ENCODE measurements at regions not wholly inside any gene's neighbourhood (a gene's known extent, or its start where the extent isn't known, plus 50 kb on each side); places are given as distances from the start of the nearest gene placed in this dataset.

GRCh38 chr2:212945526-212945925, 205.9 kb downstream of the IKZF2 start:
- no peak overlapping the region for H3K27ac ChIP-seq
- ChIA-PET CTCF (no interaction called here), POLR2A (ENCODE audit: low non-redundant PET) (no interaction called here)
- TF ChIP-seq CTCF (conservative IDR thresholded peaks at IDR 0.05; ENCODE audit: low read depth) = no peak
- no peak for DNase-seq (ENCODE audit: low spot score)

GRCh38 chr2:212943351-212943750, 208.1 kb downstream of the IKZF2 start:
- CTCF ChIA-PET = no interaction called here

GRCh38 chr2:212941361-212941760, 210.1 kb downstream of the IKZF2 start:
- TF ChIP-seq CTCF (conservative IDR thresholded peaks at IDR 0.05; ENCODE audit: low read depth) = no peak
- ChIA-PET POLR2A (ENCODE audit: low non-redundant PET) (no interaction called here), CTCF (interaction anchor here (1.2 kb wide), 1 partner anchor 41 kb away, joined by 3 read pairs; no protein-coding TSS in a partner anchor)
- no peak overlapping the region for H3K27ac ChIP-seq
- no peak for DNase-seq (ENCODE audit: low spot score)

More at GRCh38 chr2:212943351-212943750, 208.1 kb downstream of the IKZF2 start:
- no peak for TF ChIP-seq CTCF (conservative IDR thresholded peaks at IDR 0.05; ENCODE audit: low read depth)
- POLR2A ChIA-PET (ENCODE audit: low non-redundant PET) = no interaction called here
- DNase-seq (ENCODE audit: low spot score) = no peak
- no peak overlapping the region for H3K27ac ChIP-seq

- no peak for TF ChIP-seq CTCF (conservative IDR thresholded peaks at IDR 0.05; ENCODE audit: low read depth)
- ChIA-PET POLR2A (ENCODE audit: low non-redundant PET) (no interaction called here), CTCF (interaction anchor here (1.2 kb wide), 1 partner anchor 41 kb away, joined by 3 read pairs; no protein-coding TSS in a partner anchor)
- no peak overlapping the region for H3K27ac ChIP-seq
- DNase-seq (ENCODE audit: low spot score) = peak; percentile 73
These were observed 210.6 kb downstream of the IKZF2 start for GRCh38 chr2:212940816-212941215.

- POLR2A ChIA-PET (ENCODE audit: low non-redundant PET) = no interaction called here
These were observed 211.5 kb downstream of the IKZF2 start for GRCh38 chr2:212939777-212940531.

GRCh38 chr2:212938144-212938793, 213.1 kb downstream of the IKZF2 start:
- ChIA-PET POLR2A (ENCODE audit: low non-redundant PET) (no interaction called here), CTCF (no interaction called here)

More at GRCh38 chr2:212939777-212940531, 211.5 kb downstream of the IKZF2 start:
- H3K27ac ChIP-seq = no peak overlapping the region
- TF ChIP-seq CTCF (conservative IDR thresholded peaks at IDR 0.05; ENCODE audit: low read depth) = no peak
- CTCF ChIA-PET = interaction anchor here (0.7 kb wide), 1 partner anchor 136 kb away, joined by 5 read pairs; no protein-coding TSS in a partner anchor
- DNase-seq (ENCODE audit: low spot score) = peak; percentile 45

More at GRCh38 chr2:212938144-212938793, 213.1 kb downstream of the IKZF2 start:
- no peak overlapping the region for H3K27ac ChIP-seq
- no peak for DNase-seq (ENCODE audit: low spot score)
- TF ChIP-seq CTCF (conservative IDR thresholded peaks at IDR 0.05; ENCODE audit: low read depth) = no peak

Measured in RWPE1 (cell line).